HEK293 (cell line): ENCODE measurements at regions not wholly inside any gene's neighbourhood (a gene's known extent, or its start where the extent isn't known, plus 50 kb on each side); places are given as distances from the start of the nearest gene placed in this dataset.

Experiments
- CTCF ChIA-PET: fragments of 350-600 bp; formaldehyde crosslinking; extraction: SDS; loops from one replicate; lab custom pipeline; 2021; ENCODE audit warnings: antibody characterized with exemption; lab: Yijun Ruan, JAX
- POLR2A ChIA-PET: fragments of 300-600 bp; formaldehyde crosslinking; extraction: SDS; loops from one replicate; lab custom pipeline; 2020; ENCODE audit warnings: antibody characterized with exemption, inconsistent platforms; lab: Yijun Ruan, JAX
- H3K27ac ChIP-seq: fragments of 200-500 bp; sonication (Bioruptor generic); 2 replicates; pipeline ENCODE4 v1.5.1; 2014; ENCODE audit warnings: low read depth, low read length, control low read depth, inconsistent platforms; ENCODE audit errors: extremely low read depth
- H3K36me3 ChIP-seq, 2 experiments: fragments of 200-500 bp in 1 of 2; sonication (Bioruptor generic) in 1 of 2; 1 replicate in 1 of 2; 2 replicates in 1 of 2; pipeline ENCODE4 v1.5.1; 2014 to 2017; ENCODE audit warnings: inconsistent platforms in 2 of 2, low read length in 2 of 2; ENCODE audit not compliant: control insufficient read depth in 2 of 2, insufficient read depth in 1 of 2
- H3K4me1 ChIP-seq: fragments of 200-500 bp; sonication (Bioruptor generic); 2 replicates; pipeline ENCODE4 v1.5.1; 2014; ENCODE audit warnings: mild to moderate bottlenecking, low read length, inconsistent platforms; ENCODE audit not compliant: control insufficient read depth, insufficient read depth
- H3K4me3 ChIP-seq: 2 replicates; pipeline ENCODE4 v1.5.1; 2011; ENCODE audit warnings: low read depth, mild to moderate bottlenecking, control low read depth, low read length, moderate library complexity
- H3K9me3 ChIP-seq: fragments of 200-500 bp; sonication (Bioruptor generic); 2 replicates; pipeline ENCODE4 v1.5.1; 2014; ENCODE audit warnings: low read depth, low read length, inconsistent platforms; ENCODE audit not compliant: control insufficient read depth, insufficient read depth
- HOXC10 ChIP-seq: sonication (generic); formaldehyde crosslinking; IDR thresholded peaks from 2 replicates; pipeline ENCODE4 v1.8.1; 2023; ENCODE audit warnings: mild to moderate bottlenecking, missing genetic modification reagents
- HOXD13 ChIP-seq: sonication (generic); formaldehyde crosslinking; IDR thresholded peaks from 2 replicates; pipeline ENCODE4 v1.8.0; 2022; ENCODE audit warnings: missing genetic modification reagents, borderline replicate concordance
- KLF10 ChIP-seq: fragments of 450-650 bp; IDR thresholded peaks from 2 replicates; pipeline ENCODE4 v1.5.1; 2018; ENCODE audit warnings: missing biosample characterization, mild to moderate bottlenecking, missing genetic modification characterization
- MZF1 ChIP-seq: fragments of 450-650 bp; formaldehyde crosslinking; IDR thresholded peaks from 2 replicates; pipeline ENCODE4 v1.5.1; 2017; ENCODE audit warnings: missing biosample characterization, missing genetic modification characterization, borderline replicate concordance
- OVOL3 ChIP-seq: fragments of 450-650 bp; formaldehyde crosslinking; IDR thresholded peaks from 2 replicates; pipeline ENCODE4 v1.5.1; 2016; ENCODE audit warnings: missing biosample characterization, missing genetic modification characterization
- SP2 ChIP-seq: fragments of 450-650 bp; formaldehyde crosslinking; IDR thresholded peaks from 2 replicates; pipeline ENCODE4 v1.5.1; 2016; ENCODE audit warnings: missing biosample characterization, missing genetic modification characterization
- SP7 ChIP-seq: fragments of 450-650 bp; formaldehyde crosslinking; IDR thresholded peaks from 2 replicates; pipeline ENCODE4 v1.5.1; 2016; ENCODE audit warnings: missing biosample characterization, missing genetic modification characterization
- ZBTB21 ChIP-seq: fragments of 450-650 bp; formaldehyde crosslinking; IDR thresholded peaks from 2 replicates; pipeline ENCODE4 v1.5.1; 2017; ENCODE audit warnings: missing biosample characterization, missing genetic modification characterization
- ZBTB26 ChIP-seq: fragments of 450-650 bp; formaldehyde crosslinking; optimal IDR thresholded peaks from 2 replicates; pipeline ENCODE3; 2016; ENCODE audit warnings: missing biosample characterization, mild to moderate bottlenecking, missing genetic modification characterization
- ZEB2 ChIP-seq: fragments of 450-650 bp; formaldehyde crosslinking; IDR thresholded peaks from 2 replicates; pipeline ENCODE4 v1.5.1; 2016; ENCODE audit warnings: missing biosample characterization, missing genetic modification characterization
- ZNF114 ChIP-seq: fragments of 450-650 bp; formaldehyde crosslinking; IDR thresholded peaks from 2 replicates; pipeline ENCODE4 v1.5.0; 2017; ENCODE audit warnings: missing biosample characterization, missing genetic modification characterization
- ZNF169 ChIP-seq: fragments of 450-650 bp; formaldehyde crosslinking; IDR thresholded peaks from 2 replicates; pipeline ENCODE4 v1.5.1; 2016; ENCODE audit warnings: missing biosample characterization, missing genetic modification characterization
- ZNF19 ChIP-seq: fragments of 450-650 bp; formaldehyde crosslinking; IDR thresholded peaks from 2 replicates; pipeline ENCODE4; 2016; ENCODE audit warnings: missing biosample characterization, missing genetic modification characterization, low read depth
- ZNF362 ChIP-seq: fragments of 450-650 bp; formaldehyde crosslinking; IDR thresholded peaks from 2 replicates; pipeline ENCODE4 v1.5.1; 2016; ENCODE audit warnings: missing biosample characterization, missing genetic modification characterization
- ZNF623 ChIP-seq: fragments of 450-650 bp; formaldehyde crosslinking; IDR thresholded peaks from 2 replicates; pipeline ENCODE4 v1.5.1; 2016; ENCODE audit warnings: missing biosample characterization, missing genetic modification characterization
- ZNF658 ChIP-seq: fragments of 450-650 bp; formaldehyde crosslinking; IDR thresholded peaks from 2 replicates; pipeline ENCODE4; 2016; ENCODE audit warnings: missing biosample characterization, missing genetic modification characterization
- ZNF701 ChIP-seq: fragments of 450-650 bp; formaldehyde crosslinking; IDR thresholded peaks from 2 replicates; pipeline ENCODE4 v1.5.1; 2016; ENCODE audit warnings: missing biosample characterization, missing genetic modification characterization
- ZSCAN16 ChIP-seq: fragments of 450-650 bp; formaldehyde crosslinking; IDR thresholded peaks from 2 replicates; pipeline ENCODE4 v1.5.1; 2016; ENCODE audit warnings: missing biosample characterization, missing genetic modification characterization
- TF ChIP-seq, protein P1 (sequence below): fragments of 450-650 bp; formaldehyde crosslinking; IDR thresholded peaks from 2 replicates; pipeline ENCODE4 v1.5.1; 2017; ENCODE audit warnings: missing biosample characterization, missing genetic modification characterization
- TF ChIP-seq, protein P2 (sequence below): fragments of 450-650 bp; formaldehyde crosslinking; IDR thresholded peaks from 2 replicates; pipeline ENCODE4 v1.5.1; 2016; ENCODE audit warnings: missing biosample characterization, missing genetic modification characterization

- TF ChIP-seq ZNF362 (tag by site-specific recombination) = no peak
Measured at GRCh38 chr2:228841877-228842276, 429.2 kb downstream of the PID1 start (continued).

- no peak for TF ChIP-seq ZNF169
- Histone ChIP-seq H3K27ac (no peak overlapping the region), H3K4me1 (no peaks in the 10 kb centered on the region), H3K36me3 (no peaks in the 10 kb centered on the region), H3K4me3 (no peak overlapping the region), H3K9me3 (no peaks in the 10 kb centered on the region)
- POLR2A ChIA-PET = no interaction called here
- CTCF ChIA-PET = no interaction called here
Measured at GRCh38 chr2:228841475-228841874, 429.6 kb downstream of the PID1 start.

- TF ChIP-seq ZSCAN16 = no peak
- TF ChIP-seq ZNF623 (tag by site-specific recombination) = no peak
- TF ChIP-seq SP7 (tag by site-specific recombination) = no peak
- ChIA-PET CTCF (interaction anchor here (0.6 kb wide), 1 partner anchor 407 kb away, joined by 3 read pairs; no protein-coding TSS in a partner anchor), POLR2A (no interaction called here)
- no peak overlapping the region for H3K27ac ChIP-seq
- no peaks in the 10 kb centered on the region for H3K4me1 ChIP-seq
- no peak overlapping the region for H3K4me3 ChIP-seq
- no peaks in the 10 kb centered on the region for H3K36me3 ChIP-seq
- no peaks in the 10 kb centered on the region for H3K9me3 ChIP-seq
Measured at GRCh38 chr2:228840743-228841114, 430.4 kb downstream of the PID1 start.

GRCh38 chr2:228840113-228840742 is 430.9 kb downstream of the PID1 start:
- TF ChIP-seq ZBTB26 (tag by site-specific recombination) (no peak), ZNF701 (tag by site-specific recombination) (no peak), SP2 (tag by site-specific recombination) (no peak), ZEB2 (tag by site-specific recombination) (no peak), OVOL3 (tag by site-specific recombination) (no peak), HOXC10 (no peak), ZSCAN16 (no peak), ZNF114 (no peak), ZBTB21 (tag by site-specific recombination) (no peak), MZF1 (tag by site-specific recombination) (no peak), HOXD13 (CRISPR knock-in tag) (no peak), ZNF19 (tag by site-specific recombination) (no peak), ZNF658 (tag by site-specific recombination) (no peak), KLF10 (tag by site-specific recombination) (no peak)
- TF ChIP-seq, protein P1, sequence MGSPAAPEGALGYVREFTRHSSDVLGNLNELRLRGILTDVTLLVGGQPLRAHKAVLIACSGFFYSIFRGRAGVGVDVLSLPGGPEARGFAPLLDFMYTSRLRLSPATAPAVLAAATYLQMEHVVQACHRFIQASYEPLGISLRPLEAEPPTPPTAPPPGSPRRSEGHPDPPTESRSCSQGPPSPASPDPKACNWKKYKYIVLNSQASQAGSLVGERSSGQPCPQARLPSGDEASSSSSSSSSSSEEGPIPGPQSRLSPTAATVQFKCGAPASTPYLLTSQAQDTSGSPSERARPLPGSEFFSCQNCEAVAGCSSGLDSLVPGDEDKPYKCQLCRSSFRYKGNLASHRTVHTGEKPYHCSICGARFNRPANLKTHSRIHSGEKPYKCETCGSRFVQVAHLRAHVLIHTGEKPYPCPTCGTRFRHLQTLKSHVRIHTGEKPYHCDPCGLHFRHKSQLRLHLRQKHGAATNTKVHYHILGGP = no peak
- TF ChIP-seq, protein P2, sequence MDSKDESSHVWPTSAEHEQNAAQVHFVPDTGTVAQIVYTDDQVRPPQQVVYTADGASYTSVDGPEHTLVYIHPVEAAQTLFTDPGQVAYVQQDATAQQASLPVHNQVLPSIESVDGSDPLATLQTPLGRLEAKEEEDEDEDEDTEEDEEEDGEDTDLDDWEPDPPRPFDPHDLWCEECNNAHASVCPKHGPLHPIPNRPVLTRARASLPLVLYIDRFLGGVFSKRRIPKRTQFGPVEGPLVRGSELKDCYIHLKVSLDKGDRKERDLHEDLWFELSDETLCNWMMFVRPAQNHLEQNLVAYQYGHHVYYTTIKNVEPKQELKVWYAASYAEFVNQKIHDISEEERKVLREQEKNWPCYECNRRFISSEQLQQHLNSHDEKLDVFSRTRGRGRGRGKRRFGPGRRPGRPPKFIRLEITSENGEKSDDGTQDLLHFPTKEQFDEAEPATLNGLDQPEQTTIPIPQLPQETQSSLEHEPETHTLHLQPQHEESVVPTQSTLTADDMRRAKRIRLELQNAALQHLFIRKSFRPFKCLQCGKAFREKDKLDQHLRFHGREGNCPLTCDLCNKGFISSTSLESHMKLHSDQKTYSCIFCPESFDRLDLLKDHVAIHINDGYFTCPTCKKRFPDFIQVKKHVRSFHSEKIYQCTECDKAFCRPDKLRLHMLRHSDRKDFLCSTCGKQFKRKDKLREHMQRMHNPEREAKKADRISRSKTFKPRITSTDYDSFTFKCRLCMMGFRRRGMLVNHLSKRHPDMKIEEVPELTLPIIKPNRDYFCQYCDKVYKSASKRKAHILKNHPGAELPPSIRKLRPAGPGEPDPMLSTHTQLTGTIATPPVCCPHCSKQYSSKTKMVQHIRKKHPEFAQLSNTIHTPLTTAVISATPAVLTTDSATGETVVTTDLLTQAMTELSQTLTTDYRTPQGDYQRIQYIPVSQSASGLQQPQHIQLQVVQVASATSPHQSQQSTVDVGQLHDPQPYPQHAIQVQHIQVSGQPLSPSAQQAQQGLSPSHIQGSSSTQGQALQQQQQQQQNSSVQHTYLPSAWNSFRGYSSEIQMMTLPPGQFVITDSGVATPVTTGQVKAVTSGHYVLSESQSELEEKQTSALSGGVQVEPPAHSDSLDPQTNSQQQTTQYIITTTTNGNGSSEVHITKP (tag by site-specific recombination) = no peak
- ChIA-PET CTCF (interaction anchor here (0.6 kb wide), 1 partner anchor 407 kb away, joined by 3 read pairs; no protein-coding TSS in a partner anchor), POLR2A (no interaction called here)
- Histone ChIP-seq H3K27ac (no peak overlapping the region), H3K4me1 (no peaks in the 10 kb centered on the region), H3K36me3 (no peaks in the 10 kb centered on the region), H3K4me3 (no peak overlapping the region), H3K9me3 (no peaks in the 10 kb centered on the region)
